CD4-positive, alpha-beta T cell treated with Interleukin-1 beta for 1 hour (primary cell): ENCODE measurements at regions not wholly inside any gene's neighbourhood (a gene's known extent, or its start where the extent isn't known, plus 50 kb on each side); places are given as distances from the start of the nearest gene placed in this dataset.
"Not testable (repeated sequence)": the region's sequence is repeated elsewhere in the genome, so short reads cannot be mapped to it uniquely, and the experiment has no call there.

Experiments used
- DNase-seq, 2 donors: peaks; one replicate each; pipeline ENCODE4 v3.0.0-alpha.2; 2020 to 2022

DNA sequence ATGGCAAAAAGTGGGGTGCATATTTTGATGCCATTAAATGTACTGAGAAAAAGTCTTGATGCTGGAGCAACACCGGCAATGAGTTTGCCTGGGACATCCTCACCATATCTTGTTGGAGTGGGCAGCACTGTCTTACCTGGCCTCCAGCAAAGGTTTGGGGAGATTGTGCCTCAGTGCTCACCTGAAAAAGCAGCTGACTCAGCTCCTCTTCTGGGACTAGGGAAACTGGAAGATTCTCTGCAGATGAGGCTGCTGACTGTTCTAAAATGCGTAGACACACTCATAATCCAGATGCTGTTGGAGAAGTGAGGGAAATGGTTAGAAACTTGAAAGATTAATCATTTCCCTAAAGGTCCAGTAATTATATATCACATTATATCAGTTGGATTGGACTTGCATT is 593.7 kb upstream of the HS3ST1 start:
- no peak for DNase-seq

DNA sequence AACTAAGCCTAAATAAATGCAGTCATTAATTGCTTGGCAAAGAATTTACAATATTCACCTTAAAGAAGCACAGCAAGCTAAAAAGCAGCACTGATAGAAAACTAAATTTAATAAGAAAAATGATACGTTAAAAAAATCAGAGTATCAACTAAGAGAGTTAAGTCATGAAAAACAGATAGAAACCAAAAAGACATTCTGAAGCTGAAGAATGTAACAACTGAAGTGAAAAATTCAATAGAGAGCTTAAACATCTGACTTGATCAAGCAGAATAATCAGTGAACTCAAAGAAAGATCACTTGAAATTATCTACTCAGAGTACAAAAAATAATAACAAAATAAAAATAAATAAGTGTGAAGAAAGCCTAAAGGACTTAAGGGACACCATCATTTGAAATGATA is 588.0 kb upstream of the HS3ST1 start:
- DNase-seq = no peak

DNA sequence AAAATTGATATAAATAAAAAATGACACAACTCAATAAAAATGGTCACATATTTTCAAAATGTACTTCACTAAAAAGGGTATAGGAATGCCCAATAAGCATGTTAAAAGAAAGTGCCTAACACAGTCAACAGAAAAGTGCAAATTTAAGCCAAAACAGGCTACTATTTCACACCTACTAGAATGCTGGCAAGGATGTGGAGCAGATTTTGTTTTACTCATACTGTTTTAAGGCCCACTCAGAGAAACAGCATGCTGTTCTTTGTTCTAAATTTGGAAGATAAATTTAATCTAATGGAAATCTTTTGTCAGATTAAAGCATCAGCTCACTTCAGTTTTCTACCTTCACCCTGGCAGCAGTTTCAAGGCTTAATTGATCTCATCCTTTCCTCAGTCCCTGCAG is 576.8 kb upstream of the HS3ST1 start:
- DNase-seq = no peak

DNA sequence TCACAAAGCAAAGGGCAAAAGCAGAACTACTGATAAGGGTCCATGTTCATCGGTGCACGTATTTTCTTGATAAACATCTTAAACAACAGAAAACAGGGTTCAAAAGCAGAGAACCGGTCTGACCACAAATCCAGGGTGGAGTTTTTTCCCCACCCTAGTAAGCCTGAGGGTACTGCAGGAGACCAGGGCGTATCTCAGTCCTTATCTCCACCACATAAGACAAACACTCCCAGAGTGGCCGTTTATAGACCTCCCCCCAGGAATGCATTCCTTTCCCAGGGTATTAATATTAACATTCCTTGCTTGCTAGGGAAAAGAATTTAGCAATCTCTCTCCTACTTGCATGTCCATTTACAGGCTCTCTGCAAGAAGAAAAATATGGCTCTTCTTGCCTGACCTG is 567.9 kb upstream of the HS3ST1 start:
- DNase-seq = not testable (repeated sequence)

DNA sequence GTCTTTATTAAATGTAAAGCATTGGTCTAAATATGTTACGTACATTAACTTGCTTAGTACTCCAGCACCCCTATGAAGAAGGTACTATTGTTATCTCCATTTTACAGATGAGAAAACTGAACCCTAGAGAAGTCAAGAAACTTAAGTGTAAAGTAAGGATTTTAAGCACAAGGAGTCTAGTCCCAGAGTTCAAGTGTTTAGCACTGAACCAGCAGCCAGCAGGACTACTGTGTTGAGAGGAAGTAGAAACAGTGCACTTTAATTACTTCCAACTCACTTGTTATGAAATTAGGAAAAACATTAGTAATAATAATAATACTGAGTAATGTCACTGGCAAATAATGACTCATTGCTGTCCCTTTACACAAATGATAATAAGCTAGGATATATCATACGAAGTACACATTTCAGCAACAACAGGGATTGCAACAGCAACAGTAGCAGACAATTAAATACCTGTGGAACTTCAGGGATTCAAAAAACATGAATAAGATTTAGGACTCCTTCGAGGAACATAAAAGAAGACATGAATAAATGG is 548.1 kb upstream of the HS3ST1 start:
- DNase-seq = no peak

DNA sequence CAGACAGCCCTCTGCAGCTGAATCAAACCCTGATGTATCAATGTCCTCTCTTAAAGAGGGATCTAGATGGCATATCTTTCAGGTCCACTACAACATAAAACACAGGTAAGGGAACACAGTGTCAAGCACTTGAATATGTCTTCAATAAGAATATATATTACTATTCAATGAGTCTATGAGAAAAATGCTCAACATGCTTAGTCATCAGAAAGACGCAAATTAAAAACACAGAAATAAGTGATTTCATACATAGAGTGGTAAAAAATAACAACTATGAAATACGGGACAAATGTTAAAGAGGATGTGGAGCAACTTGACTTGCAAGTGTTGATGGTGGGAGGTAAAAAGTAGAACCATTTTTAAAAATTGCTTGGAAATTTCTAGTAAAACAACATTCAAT is 544.6 kb upstream of the HS3ST1 start:
- DNase-seq = no peak

DNA sequence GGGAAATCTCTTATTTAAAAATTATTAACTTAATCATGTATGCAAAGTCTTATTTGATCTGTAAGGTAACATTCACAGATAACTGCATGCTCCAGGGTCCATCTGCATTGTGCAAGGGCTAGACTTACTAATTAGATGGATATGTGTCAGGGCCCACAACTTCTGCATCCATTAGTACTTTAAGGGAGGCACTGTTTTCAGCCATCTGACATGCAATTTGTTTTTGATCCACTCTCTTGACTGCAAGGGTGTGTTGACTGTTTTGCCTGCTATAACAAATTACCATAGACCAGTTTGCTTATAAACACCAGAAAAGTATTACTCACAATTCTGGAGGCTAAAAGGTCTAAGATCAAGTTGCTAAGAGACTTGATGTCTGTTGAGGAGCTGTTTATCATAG is 542.1 kb upstream of the HS3ST1 start:
- no peak for DNase-seq

DNA sequence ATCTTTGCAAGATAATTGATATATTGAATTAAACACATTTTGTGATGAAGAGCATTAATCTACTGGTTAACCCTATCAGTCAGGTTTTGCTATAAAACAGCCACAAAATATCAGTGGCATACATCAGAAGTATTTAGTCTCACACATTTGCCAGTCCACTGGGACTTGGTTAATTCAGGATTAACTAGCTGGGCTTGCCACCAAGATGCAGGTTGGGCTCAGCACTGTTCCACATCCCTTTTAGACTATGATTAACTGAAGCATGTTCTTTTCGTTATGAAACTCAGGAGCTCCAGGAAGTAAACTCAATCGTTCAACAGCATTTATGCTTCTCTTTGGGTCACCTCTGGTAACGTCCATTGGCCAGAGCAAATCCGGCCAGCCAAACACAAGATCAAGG is 538.1 kb upstream of the HS3ST1 start:
- DNase-seq = no peak

DNA sequence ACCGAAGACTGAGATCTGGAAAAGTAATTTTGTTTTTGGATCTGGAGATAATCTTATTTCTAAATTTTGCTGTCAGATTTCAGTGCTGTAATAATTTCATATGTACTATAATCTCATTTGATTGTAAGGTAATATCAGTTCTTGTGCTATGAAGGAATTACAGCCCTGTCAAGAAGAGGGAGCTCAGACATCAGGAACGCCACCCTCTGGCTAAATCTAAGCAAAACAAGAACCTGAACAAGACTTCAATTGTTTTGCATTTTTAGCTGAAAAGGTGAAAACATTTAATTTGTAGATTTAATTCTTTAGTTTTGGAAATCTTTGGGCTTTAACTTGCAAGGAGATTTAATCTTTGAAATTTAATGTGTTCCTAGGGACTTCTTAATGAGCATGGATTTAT is 525.4 kb upstream of the HS3ST1 start:
- DNase-seq = no peak

DNA sequence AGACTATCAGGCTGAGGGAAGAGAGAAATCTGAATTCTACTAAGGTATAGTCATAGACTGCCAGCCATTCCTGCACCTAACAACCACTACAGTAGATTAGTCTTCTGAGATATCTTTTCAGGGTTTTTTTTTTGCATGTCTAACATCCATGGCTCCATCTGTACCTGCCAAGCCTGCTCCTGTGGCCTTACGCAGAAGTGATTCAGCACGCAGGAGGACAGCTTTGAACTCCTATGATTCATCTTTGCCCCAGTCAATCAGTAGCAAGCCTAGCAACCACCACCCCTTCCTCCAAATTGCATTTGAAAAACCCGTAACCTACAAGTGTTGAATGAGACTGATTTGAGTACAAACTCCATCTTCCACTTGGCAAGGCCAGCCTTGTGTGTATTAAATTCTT is 520.7 kb upstream of the HS3ST1 start:
- no peak for DNase-seq

DNA sequence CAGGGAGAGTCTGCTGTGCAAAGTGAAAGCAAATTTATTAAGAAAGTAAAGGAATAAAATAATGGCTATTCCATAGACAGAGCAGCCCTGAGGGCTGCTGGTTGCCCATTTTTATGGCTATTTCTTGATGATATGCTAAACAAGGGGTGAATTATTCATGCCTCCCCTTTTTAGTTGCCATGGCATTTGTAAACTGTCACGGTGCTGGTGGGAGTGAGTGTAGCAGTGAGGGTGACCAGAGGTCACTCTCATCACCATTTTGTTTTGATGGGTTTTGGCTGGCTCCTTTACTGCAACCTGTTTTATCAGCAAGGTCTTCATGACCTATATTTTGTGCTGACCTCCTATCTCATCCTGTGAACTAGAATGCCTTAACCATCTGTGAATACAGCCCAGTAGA is 518.9 kb upstream of the HS3ST1 start:
- not testable (repeated sequence) for DNase-seq

DNA sequence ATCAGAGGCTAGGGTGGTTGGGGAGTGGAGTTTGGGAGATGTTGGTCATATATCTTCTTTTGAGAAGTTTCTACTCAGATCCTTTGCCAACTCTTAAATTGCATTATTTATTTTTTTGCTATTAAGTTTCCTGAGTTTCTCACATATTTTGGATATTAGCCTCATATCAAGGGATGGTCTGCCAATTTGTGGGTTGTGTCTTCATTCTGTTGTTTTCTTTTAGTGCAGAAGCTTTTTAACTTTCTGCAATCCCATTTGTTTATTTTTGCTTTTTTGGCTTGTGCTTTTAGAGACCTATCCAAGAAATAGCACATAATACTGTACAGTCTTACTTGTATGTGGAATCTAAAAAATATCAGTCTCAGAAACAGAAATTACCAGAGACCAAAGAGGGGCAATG is 509.2 kb upstream of the HS3ST1 start:
- DNase-seq = no peak

DNA sequence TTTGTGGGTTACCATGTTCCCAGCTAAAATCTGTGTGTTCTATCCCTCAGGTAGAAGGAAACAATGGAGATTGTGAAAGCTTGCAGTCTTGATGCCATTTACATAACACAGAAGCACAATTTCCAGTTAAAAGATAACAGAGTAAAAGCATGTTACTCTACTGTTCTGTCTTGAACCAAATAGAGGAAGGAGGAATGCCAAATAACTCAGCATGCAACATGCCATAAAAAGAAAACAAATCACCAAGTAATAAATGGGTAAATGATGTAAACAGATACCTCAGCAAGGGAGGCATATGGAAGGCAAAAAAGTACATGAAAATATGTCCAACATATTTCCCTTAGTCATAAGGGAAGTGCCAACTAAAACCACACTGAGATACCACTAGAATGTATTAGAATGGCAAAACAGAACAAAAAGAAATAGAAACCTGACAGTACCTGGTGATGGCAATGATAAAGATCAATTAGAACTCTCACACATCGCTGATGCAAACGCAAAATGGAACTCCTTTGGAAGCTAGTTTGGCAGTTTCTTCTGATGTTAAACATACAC is 502.6 kb upstream of the HS3ST1 start:
- no peak for DNase-seq

DNA sequence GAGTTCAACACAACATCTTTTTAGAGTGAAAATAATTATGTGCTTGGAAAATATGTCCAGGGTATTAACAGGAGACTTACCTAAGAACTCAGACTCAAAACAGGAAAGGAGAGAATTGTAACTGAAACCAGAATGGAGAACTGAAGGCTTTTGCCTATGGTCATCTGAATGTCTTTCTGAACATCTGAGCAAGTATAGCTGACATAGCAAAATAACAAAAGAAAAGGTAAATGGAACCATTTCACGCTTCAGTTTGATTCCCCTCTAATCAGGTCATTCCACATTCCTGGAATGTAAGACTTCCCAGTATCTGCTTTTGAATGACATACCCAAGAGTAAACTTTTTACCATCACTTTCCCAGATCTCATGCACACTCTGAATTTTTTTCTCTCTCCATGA is 500.4 kb upstream of the HS3ST1 start:
- DNase-seq = no peak

DNA sequence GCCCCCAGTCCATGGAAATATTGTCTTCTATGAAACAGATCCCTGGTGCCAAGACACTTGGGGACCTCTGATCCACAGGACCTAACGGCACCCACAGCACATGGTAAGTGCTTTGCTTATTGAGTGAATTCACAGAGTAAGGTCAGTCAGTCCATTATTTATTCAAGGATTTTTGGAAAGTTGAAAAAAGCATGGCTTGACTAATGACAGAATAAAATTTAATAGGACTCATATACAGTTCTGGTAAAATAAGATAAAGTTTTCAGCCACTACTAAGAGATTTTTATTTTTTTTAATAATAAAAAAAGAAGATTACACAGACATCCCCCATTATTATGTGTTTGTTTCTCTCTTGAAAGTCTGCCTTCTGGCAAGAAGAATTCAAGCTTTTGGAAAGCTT is 490.6 kb upstream of the HS3ST1 start:
- no peak for DNase-seq

DNA sequence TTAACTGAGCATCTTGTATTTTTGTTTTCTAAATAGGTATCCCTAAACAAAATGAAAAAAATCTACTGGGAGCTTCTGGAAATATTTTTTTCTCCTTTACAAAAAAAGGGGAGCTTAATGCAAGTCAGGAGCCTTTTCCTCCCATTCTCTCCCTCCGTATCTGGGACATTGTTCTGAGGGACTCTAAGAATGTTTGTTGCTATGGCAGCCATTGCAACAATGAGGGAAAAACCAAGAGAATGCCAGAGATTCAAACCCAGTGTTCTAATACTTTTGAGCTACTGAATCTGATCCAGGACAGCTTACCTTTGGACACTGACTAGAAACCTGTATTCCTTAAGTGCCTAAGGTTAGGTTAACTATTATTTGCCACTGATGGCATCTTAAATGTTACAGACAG is 485.7 kb upstream of the HS3ST1 start:
- no peak for DNase-seq

DNA sequence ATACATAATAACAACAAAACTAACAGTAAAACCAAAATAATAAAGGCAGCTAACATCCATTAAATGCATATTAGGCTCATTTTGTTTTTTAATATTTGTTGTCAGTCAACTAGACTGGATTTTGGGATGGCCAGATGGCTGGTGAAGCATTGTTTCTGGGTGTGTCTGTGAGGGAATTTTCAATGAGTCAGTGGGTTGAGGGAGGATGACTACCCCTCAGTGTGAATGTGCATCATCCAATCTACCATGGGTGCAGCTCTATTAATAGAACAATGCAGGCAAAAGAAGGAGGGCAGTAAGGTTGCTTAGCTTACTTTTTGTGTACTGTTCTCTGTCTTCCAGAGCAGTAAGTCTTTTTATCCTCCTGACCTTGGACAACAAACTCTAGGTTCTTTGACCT is 484.2 kb upstream of the HS3ST1 start:
- DNase-seq = no peak

DNA sequence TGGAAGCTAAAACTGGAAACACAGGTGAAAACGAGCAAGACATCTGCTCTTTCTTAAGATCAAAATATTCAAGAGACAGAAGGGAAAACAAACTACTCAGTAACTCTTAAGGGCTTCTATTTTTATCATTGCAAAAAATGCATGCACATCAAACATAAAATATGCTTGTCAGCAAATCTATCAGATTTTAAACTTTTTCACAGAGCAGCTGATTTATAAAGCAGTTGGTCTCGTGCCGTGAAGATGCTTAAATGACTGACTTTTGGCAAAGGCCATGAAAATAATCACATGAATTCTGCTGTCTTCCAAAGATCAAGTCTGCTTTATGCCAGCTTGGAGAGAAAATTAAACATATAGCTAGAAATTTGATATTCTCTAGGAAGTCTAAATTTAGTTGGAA is 482.1 kb upstream of the HS3ST1 start:
- DNase-seq = no peak

DNA sequence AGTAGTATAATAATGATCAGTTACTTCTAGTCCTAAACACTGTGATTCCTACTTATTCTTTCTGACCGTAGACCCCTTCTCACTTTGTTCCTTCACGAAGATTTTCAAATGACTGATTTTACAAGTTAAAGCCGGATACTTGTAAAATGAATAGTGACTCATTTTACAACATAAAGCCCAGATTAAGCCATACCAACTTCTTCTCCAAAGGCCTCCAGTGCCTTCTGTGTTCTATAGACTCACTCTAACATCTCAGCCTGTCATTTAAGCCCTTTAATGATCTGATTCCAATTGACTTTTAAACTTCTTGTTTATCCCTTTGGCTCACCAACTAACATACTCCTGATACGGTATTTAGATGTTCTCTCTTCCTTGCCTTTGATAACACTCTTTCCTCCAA is 480.0 kb upstream of the HS3ST1 start:
- no peak for DNase-seq

DNA sequence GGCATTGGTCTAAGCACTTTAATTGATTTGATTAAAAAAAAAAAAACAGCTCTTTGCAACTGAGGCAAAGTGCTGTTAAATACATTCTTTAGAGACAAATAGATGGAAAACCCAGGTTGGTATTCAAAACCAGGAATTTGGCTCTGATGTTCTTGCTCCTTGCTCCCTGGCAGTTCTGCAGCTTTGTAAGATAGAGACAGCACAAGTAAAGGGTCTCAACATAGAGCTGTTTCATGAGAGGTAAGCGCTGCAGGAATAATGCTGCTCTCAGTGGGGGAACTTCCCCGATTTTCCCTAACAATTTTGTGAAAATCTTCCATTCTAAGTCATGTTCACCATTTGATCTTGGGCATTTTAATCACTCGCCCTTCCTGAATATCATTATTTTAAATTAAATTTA is 479.5 kb upstream of the HS3ST1 start:
- DNase-seq = no peak

DNA sequence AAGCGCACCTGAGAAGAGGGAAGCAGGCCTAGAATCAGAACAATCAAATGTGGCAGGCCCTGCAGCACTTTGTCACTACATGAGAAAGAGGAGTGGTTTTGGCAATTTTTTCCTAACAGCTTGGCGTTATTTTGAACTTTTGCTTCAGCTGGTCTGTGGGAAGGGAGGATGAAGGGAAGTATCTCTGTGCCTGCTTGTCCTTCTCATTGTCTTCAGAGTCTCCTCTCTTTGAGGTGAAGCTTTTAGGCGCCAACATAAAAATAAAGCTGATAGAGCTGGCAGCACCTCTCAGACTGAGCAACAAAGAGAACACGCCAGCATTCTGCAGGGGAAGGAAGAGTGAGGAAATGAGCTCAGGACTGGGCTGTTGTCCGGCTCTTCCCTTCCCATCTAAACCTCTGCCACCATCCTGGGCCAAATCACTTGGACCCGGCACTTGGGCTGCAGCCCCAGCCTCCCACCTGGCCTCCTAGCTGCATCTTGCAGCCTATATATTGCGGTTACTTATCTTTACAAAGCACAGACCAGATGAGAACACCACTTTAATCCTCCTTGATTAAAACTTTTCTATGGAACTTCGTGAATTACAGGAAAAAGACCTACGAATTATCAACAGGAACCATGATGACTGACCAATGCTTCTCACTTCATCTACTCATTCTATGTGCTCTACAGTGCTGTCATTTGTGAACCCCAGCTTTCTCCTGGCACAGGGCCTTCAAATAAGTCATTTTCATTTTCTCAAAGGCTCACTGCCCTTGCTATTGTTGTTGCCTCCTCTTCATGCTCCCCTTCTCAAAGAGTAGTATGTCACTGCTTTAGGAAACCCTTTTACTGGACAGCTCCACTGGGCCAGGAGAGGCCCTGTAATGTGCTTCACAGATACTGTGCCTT is 476.4 kb upstream of the HS3ST1 start:
- no peak for DNase-seq

DNA sequence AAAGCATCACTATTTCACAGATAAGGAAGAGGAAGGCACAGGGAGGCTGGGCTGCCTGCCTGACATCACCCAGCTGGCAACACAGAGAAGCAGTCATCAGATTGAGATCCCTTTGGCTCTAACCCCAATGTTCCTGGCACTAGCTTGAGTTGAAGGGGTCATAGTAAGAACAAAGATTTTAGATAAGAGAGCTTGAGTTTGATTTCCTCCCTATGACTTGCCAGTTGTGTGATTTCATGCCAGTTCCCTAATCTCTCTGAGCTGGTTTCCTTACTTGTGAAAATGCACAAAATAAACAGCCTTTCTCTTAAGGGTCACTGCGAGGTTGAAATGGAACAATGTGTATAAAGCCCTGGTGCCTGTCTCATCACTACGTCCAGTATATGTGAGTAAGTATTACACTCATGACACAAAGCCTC is 475.4 kb upstream of the HS3ST1 start:
- no peak for DNase-seq

DNA sequence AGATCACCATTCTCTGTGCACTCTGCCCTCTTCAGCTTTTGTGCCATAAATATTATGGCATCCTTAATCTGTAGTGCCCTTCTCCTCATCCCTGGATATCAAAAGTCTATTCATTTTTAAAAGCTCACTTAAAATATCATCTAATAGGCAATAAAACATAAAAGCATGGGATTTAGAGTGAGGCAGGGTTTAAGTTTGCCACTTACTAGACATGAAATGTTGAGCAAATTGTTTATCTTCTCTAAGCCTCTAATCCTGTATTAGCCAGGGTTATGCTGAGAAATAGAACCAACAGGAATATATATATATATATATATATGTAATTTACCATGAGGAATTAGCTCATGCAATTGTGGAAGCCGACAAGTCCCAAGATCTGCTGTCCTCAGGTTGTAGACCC is 472.4 kb upstream of the HS3ST1 start:
- DNase-seq = no peak

DNA sequence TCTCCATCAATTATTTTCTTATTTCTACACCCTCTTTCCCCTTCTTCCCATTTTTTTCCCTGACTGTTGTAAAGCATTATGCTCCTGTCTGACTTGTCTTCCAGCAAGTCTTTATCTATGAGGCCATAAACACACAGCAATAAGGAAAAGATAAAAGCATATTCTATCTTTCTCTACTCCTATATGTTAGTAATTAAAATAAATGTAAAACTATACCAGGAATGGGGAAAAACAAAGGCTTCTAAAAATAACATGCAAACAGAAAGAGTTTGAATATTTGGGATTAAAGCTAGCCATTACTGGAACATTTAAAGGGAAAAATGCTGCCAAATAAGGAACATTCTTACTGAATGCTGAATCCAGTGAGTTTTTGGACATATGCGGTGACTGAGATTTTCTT is 471.7 kb upstream of the HS3ST1 start:
- no peak for DNase-seq

DNA sequence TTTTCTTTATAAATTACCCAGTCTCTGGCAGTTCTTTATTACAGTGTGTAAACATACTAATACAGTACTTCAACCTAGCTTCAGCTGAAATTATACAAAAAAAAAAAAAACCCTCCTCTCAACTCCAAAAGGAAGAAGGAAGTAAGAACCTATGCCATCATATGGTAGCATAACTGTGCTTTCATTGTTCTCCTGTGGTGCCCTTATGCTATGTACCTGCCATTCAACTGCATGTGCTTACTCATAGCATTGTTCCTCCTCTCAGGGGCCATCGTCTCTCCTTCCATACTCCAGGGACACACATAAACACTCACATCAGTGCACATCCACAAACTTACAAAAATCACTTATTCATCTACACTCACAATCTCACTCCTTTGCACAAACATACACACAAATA is 470.1 kb upstream of the HS3ST1 start:
- DNase-seq = no peak
